Ovary (tissue), 7 donors: ENCODE measurements at regions not wholly inside any gene's neighbourhood (a gene's known extent, or its start where the extent isn't known, plus 50 kb on each side); places are given as distances from the start of the nearest gene placed in this dataset.

Experiments used
- DNase-seq, 5 donors: peaks; one replicate each; pipeline ENCODE4 v3.0.0-alpha.2; 2019 to 2020
- H3K27ac ChIP-seq, 2 donors: fragments of 200-600 bp; one replicate each; pipeline versions ENCODE4 v1.5.1 to v1.8.0; 2019 to 2022
- H3K27me3 ChIP-seq: fragments of 200-600 bp; one replicate; pipeline ENCODE4 v1.8.0; 2022
- H3K36me3 ChIP-seq: fragments of 200-600 bp; sonication (generic); one replicate; pipeline ENCODE4 v1.5.1; 2019
- H3K4me1 ChIP-seq: one replicate; pipeline ENCODE4 v1.8.1; 2013; ENCODE audit warnings: mild to moderate bottlenecking, moderate library complexity; ENCODE audit not compliant: insufficient read depth
- H3K4me3 ChIP-seq: fragments of 200-600 bp; sonication (generic); one replicate; pipeline ENCODE4 v1.5.1; 2017
- H3K9me3 ChIP-seq, 2 donors: fragments of 200-600 bp in 1 of 2; sonication (generic) in 1 of 2; one replicate each; pipeline versions ENCODE4 v1.5.1 to v1.8.1; 2013 to 2019; ENCODE audit warnings: mild to moderate bottlenecking in 1 of 2, moderate library complexity in 1 of 2
- CTCF ChIP-seq, 3 donors: fragments of 450-650 bp in 2 of 3; fragments of 200-600 bp in 1 of 3; IDR thresholded peaks; one replicate each; pipeline versions ENCODE4 v1.5.1 to v1.8.0; 2016 to 2022; ENCODE audit warnings: antibody characterized with exemption in 3 of 3, mild to moderate bottlenecking in 1 of 3
- EP300 ChIP-seq: sonication (generic); formaldehyde crosslinking; IDR thresholded peaks from one replicate; pipeline ENCODE4 v1.6.1; 2017; ENCODE audit warnings: antibody characterized with exemption
- POLR2A ChIP-seq: fragments of 450-650 bp; IDR thresholded peaks from one replicate; pipeline ENCODE4 v1.6.1; 2017; ENCODE audit warnings: antibody characterized with exemption, mild to moderate bottlenecking, moderate library complexity
- WGBS, 3 donors: extraction: QIAGEN DNeasy Blood & Tissue Kit in 1 of 3; methylation state at CpG; one replicate each; pipeline versions ENCODE4 v1.1.5 to v1.1.7; 2013 to 2017; 5-methylcytosine and 5-hydroxymethylcytosine counted together
- intact Hi-C, 4 donors: fragments of 100-400 bp; cut with DNase I; formaldehyde crosslinking; loops; one replicate each; pipeline versions ENCODE4 v1.11.0 to v1.15.1; 2022 to 2023
- donor health status: DM: no; HTN: no; CAD: no; lungs with moderate emphysema.
- donor health status: DM: no; HTN: no; CAD: no.
- donor health status: Bipolar disorder and iron deficiency.
- donor health status: DM: no; HTN: no; CAD: no.
- donor health status: DM: yes; HTN: yes; CAD: no.

- Histone ChIP-seq H3K4me3 (no peak overlapping the region), H3K27me3 (no peaks in the 10 kb centered on the region), H3K4me1 (no peaks in the 10 kb centered on the region), H3K9me3 (no peaks in the 10 kb centered on the region), H3K27ac (no peak overlapping the region), H3K36me3 (no peaks in the 10 kb centered on the region)
- TF ChIP-seq POLR2A: no peak
- no peak for TF ChIP-seq EP300
- no peak for TF ChIP-seq CTCF (IDR thresholded peaks at IDR 0.05)
- WGBS, 3 donors: 88 to 91% (median 90%) methylated on average over 4 of the region's 4 CpGs
- no peak for DNase-seq
- intact Hi-C loops: no loop called here
These were observed 125.0 kb upstream of the TSHZ2 start for GRCh38 chr20:52847029-52847660.

GRCh38 chr20:52845044-52845443 lies 127.1 kb upstream of the TSHZ2 start:
- no peak for DNase-seq
- TF ChIP-seq EP300: no peak
- TF ChIP-seq POLR2A: no peak
- TF ChIP-seq CTCF (IDR thresholded peaks at IDR 0.05): no peak
- Histone ChIP-seq H3K4me3 (no peak overlapping the region), H3K27ac (no peak overlapping the region), H3K36me3 (no peaks in the 10 kb centered on the region), H3K9me3 (no peaks in the 10 kb centered on the region), H3K4me1 (no peaks in the 10 kb centered on the region), H3K27me3 (no peaks in the 10 kb centered on the region)
- intact Hi-C loops: no loop called here

- intact Hi-C loops: no loop called here
- no peak for TF ChIP-seq POLR2A
- TF ChIP-seq EP300: no peak
- no peak for TF ChIP-seq CTCF (IDR thresholded peaks at IDR 0.05)
- WGBS, 3 donors: 84 to 92% (median 92%) methylated on average over 5 of the region's 5 CpGs
These were observed 128.7 kb upstream of the TSHZ2 start for GRCh38 chr20:52843425-52843824.

GRCh38 chr20:52841003-52841402 lies 131.2 kb upstream of the TSHZ2 start:
- Histone ChIP-seq H3K27ac (no peak overlapping the region), H3K4me1 (no peaks in the 10 kb centered on the region), H3K27me3 (no peaks in the 10 kb centered on the region), H3K36me3 (no peaks in the 10 kb centered on the region), H3K4me3 (no peak overlapping the region), H3K9me3 (no peaks in the 10 kb centered on the region)
- DNase-seq: no peak
- TF ChIP-seq CTCF (IDR thresholded peaks at IDR 0.05): no peak
- TF ChIP-seq POLR2A: no peak
- TF ChIP-seq EP300: no peak
- intact Hi-C loops: no loop called here
- 80 to 90% (median 80%) methylated on average over 3 of the region's 3 CpGs for WGBS, 3 donors

More at GRCh38 chr20:52843425-52843824, 128.7 kb upstream of the TSHZ2 start:
- H3K27me3 ChIP-seq: no peaks in the 10 kb centered on the region
- H3K36me3 ChIP-seq: no peaks in the 10 kb centered on the region
- H3K4me3 ChIP-seq: no peak overlapping the region
- no peaks in the 10 kb centered on the region for H3K4me1 ChIP-seq
- H3K27ac ChIP-seq: no peak overlapping the region
- H3K9me3 ChIP-seq: no peaks in the 10 kb centered on the region
- no peak for DNase-seq
